Nephron progenitor cell (in vitro differentiated cells): ENCODE measurements at regions not wholly inside any gene's neighbourhood (a gene's known extent, or its start where the extent isn't known, plus 50 kb on each side); places are given as distances from the start of the nearest gene placed in this dataset.
"Not testable (repeated sequence)": the region's sequence is repeated elsewhere in the genome, so short reads cannot be mapped to it uniquely, and the experiment has no call there.

Source experiments
- DNase-seq: peaks from one replicate; pipeline ENCODE4 v3.0.0; 2021
- H3K27ac Mint-ChIP-seq: 2 replicates; pipeline ENCODE4 v1.8.0; 2021; ENCODE audit warnings: mild to moderate bottlenecking, moderate library complexity, mixed read lengths
- H3K27me3 Mint-ChIP-seq: 2 replicates; pipeline ENCODE4 v1.8.0; 2021; ENCODE audit warnings: mild to moderate bottlenecking, low read depth, mixed read lengths; ENCODE audit not compliant: poor library complexity
- H3K36me3 Mint-ChIP-seq: 2 replicates; pipeline ENCODE4 v1.8.0; 2021; ENCODE audit warnings: low read depth, mixed read lengths
- H3K4me1 Mint-ChIP-seq: 2 replicates; pipeline ENCODE4 v1.8.0; 2021; ENCODE audit warnings: mixed read lengths
- H3K4me3 Mint-ChIP-seq: 2 replicates; pipeline ENCODE4 v1.8.0; 2021; ENCODE audit warnings: mild to moderate bottlenecking, moderate library complexity, mixed read lengths
- H3K9me3 Mint-ChIP-seq: 2 replicates; pipeline ENCODE4 v1.8.0; 2021; ENCODE audit warnings: mild to moderate bottlenecking, moderate library complexity, mixed read lengths
- CTCF ChIP-seq: fragments of 200-600 bp; sonication (generic); IDR thresholded peaks from 2 replicates; pipeline ENCODE4 v1.5.0; 2021; ENCODE audit warnings: antibody characterized with exemption

- Mint-ChIP-seq H3K27me3 (no peaks in the 10 kb centered on the region), H3K9me3 (no peaks in the 10 kb centered on the region), H3K4me1 (no peaks in the 10 kb centered on the region), H3K36me3 (peaks cover 7% of the 10 kb centered on the region), H3K27ac (no peak overlapping the region), H3K4me3 (no peak overlapping the region)
- no peak for TF ChIP-seq CTCF
- no peak for DNase-seq
These were observed 441.2 kb upstream of the DEFB115 start for GRCh38 chr20:30816182-30816645.

GRCh38 chr20:30821615-30822014 is 435.8 kb upstream of the DEFB115 start:
- H3K9me3 Mint-ChIP-seq, result not testable (repeated sequence)

GRCh38 chr20:30824666-30825065 is 432.8 kb upstream of the DEFB115 start:
- not testable (repeated sequence) for H3K27ac Mint-ChIP-seq, H3K4me3 Mint-ChIP-seq, H3K27me3 Mint-ChIP-seq, H3K36me3 Mint-ChIP-seq, H3K4me1 Mint-ChIP-seq, DNase-seq
- H3K9me3 Mint-ChIP-seq, result peaks cover 13% of the 10 kb centered on the region

More at GRCh38 chr20:30821615-30822014, 435.8 kb upstream of the DEFB115 start:
- DNase-seq, H3K27ac Mint-ChIP-seq, H3K4me3 Mint-ChIP-seq, H3K36me3 Mint-ChIP-seq, H3K4me1 Mint-ChIP-seq, H3K27me3 Mint-ChIP-seq: not testable (repeated sequence)

- H3K27ac Mint-ChIP-seq, DNase-seq, H3K4me3 Mint-ChIP-seq, H3K4me1 Mint-ChIP-seq, H3K36me3 Mint-ChIP-seq, H3K27me3 Mint-ChIP-seq: not testable (repeated sequence)
- peaks cover 73% of the 10 kb centered on the region for H3K9me3 Mint-ChIP-seq
These were observed 411.5 kb upstream of the DEFB115 start for GRCh38 chr20:30845923-30846322.

GRCh38 chr20:30868271-30868670 is 389.2 kb upstream of the DEFB115 start:
- not testable (repeated sequence) for H3K27ac Mint-ChIP-seq, H3K36me3 Mint-ChIP-seq, H3K4me3 Mint-ChIP-seq, H3K4me1 Mint-ChIP-seq, DNase-seq, H3K27me3 Mint-ChIP-seq
- H3K9me3 Mint-ChIP-seq, result peaks cover 81% of the 10 kb centered on the region

- H3K27ac Mint-ChIP-seq, DNase-seq, H3K27me3 Mint-ChIP-seq, H3K4me1 Mint-ChIP-seq, H3K36me3 Mint-ChIP-seq, H3K4me3 Mint-ChIP-seq: not testable (repeated sequence)
- H3K9me3 Mint-ChIP-seq, result peaks cover 91% of the 10 kb centered on the region
These were observed 386.3 kb upstream of the DEFB115 start for GRCh38 chr20:30871127-30871526.

GRCh38 chr20:30872252-30872651 is 385.2 kb upstream of the DEFB115 start:
- H3K4me3 Mint-ChIP-seq, H3K27ac Mint-ChIP-seq, H3K4me1 Mint-ChIP-seq, DNase-seq, H3K27me3 Mint-ChIP-seq, H3K36me3 Mint-ChIP-seq: not testable (repeated sequence)
- peaks cover 91% of the 10 kb centered on the region for H3K9me3 Mint-ChIP-seq

GRCh38 chr20:30875868-30876267 is 381.6 kb upstream of the DEFB115 start:
- H3K9me3 Mint-ChIP-seq, result peaks cover 83% of the 10 kb centered on the region

GRCh38 chr20:30891400-30891799 is 366.1 kb upstream of the DEFB115 start:
- H3K9me3 Mint-ChIP-seq, result peaks cover 90% of the 10 kb centered on the region
- DNase-seq, H3K36me3 Mint-ChIP-seq, H3K4me3 Mint-ChIP-seq, H3K27ac Mint-ChIP-seq, H3K27me3 Mint-ChIP-seq, H3K4me1 Mint-ChIP-seq: not testable (repeated sequence)

More at GRCh38 chr20:30875868-30876267, 381.6 kb upstream of the DEFB115 start:
- not testable (repeated sequence) for H3K4me3 Mint-ChIP-seq, DNase-seq, H3K4me1 Mint-ChIP-seq, H3K36me3 Mint-ChIP-seq, H3K27me3 Mint-ChIP-seq, H3K27ac Mint-ChIP-seq

- TF ChIP-seq CTCF, result no peak
- no peak overlapping the region for H3K4me3 Mint-ChIP-seq
- no peak overlapping the region for H3K27ac Mint-ChIP-seq
- DNase-seq, result no peak
- no peaks in the 10 kb centered on the region for H3K4me1 Mint-ChIP-seq
- H3K36me3 Mint-ChIP-seq, result no peaks in the 10 kb centered on the region
- H3K9me3 Mint-ChIP-seq, result peaks cover 90% of the 10 kb centered on the region
- H3K27me3 Mint-ChIP-seq, result peaks cover 2% of the 10 kb centered on the region
These were observed 364.7 kb upstream of the DEFB115 start for GRCh38 chr20:30892541-30893345.

- H3K36me3 Mint-ChIP-seq, H3K27me3 Mint-ChIP-seq, H3K27ac Mint-ChIP-seq, H3K4me3 Mint-ChIP-seq, H3K4me1 Mint-ChIP-seq, DNase-seq: not testable (repeated sequence)
- H3K9me3 Mint-ChIP-seq, result peaks cover 89% of the 10 kb centered on the region
These were observed 363.8 kb upstream of the DEFB115 start for GRCh38 chr20:30893346-30894314.

- H3K36me3 Mint-ChIP-seq, H3K4me3 Mint-ChIP-seq, H3K27me3 Mint-ChIP-seq, H3K27ac Mint-ChIP-seq, DNase-seq, H3K4me1 Mint-ChIP-seq: not testable (repeated sequence)
- H3K9me3 Mint-ChIP-seq, result peaks cover 90% of the 10 kb centered on the region
These were observed 362.6 kb upstream of the DEFB115 start for GRCh38 chr20:30894707-30895353.
